Activated CD4-positive, alpha-beta T cell treated with anti-CD3 and anti-CD28 coated beads for 48 hours (primary cell): ENCODE measurements at regions not wholly inside any gene's neighbourhood (a gene's known extent, or its start where the extent isn't known, plus 50 kb on each side); places are given as distances from the start of the nearest gene placed in this dataset.
A peak's percentile ranks its signal among the peaks of the same experiment; 100 is the strongest.
"Not testable (repeated sequence)": the region's sequence is repeated elsewhere in the genome, so short reads cannot be mapped to it uniquely, and the experiment has no call there.

Experiments used
- DNase-seq: peaks from one replicate; pipeline ENCODE4 v3.0.0-alpha.2; 2020

DNA sequence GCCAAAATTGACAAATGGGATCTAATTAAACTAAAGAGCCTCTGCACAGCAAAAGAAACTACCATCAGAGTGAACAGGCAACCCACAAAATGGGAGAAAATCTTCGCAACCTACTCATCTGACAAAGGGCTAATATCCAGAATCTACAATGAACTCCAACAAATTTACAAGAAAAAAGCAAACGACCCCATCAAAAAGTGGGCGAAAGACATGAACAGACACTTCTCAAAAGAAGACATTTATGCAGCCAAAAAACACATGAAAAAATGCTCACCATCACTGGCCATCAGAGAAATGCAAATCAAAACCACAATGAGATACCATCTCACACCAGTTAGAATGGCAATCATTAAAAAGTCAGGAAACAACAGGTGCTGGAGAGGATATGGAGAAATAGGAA is 261.4 kb upstream of the HNRNPA3 start:
- not testable (repeated sequence) for DNase-seq

DNA sequence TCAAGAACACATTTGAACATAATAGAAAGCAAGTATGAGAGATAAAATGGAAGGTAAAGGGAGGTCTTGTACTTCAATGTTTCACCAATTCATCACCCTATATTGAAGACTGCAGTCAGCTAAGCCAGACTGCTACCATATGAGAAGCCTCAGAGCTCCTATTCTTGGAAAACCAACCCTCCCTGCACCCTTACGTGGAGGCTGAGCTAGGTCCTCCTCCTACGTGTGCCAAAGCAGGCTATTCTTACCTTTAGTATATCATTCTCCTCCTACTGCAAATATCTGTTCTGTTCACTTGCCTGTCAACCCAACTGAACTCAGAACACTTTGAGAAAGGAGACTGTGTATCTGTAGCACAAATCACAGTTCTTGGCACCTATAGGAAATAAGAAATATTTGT is 255.8 kb upstream of the HNRNPA3 start:
- no peak for DNase-seq

DNA sequence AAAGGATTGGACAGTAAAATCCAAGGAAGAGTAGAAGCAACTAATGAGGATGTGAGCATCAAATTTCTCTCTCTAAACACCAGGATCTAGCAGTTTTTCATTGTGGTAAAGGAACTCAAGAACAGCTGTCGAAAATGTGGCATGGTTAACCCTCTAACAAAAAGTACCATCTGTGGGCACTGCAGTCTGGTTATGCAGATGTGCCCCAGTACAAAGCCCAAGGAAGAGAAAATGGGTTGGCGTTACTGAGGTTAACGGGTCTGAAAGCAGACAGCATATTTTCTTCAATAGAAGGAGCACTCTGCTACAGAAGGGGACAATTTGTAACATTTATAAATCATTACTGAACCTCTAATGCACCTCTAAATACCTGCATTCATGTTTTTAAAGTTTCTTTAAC is 253.0 kb upstream of the HNRNPA3 start:
- DNase-seq, result no peak

DNA sequence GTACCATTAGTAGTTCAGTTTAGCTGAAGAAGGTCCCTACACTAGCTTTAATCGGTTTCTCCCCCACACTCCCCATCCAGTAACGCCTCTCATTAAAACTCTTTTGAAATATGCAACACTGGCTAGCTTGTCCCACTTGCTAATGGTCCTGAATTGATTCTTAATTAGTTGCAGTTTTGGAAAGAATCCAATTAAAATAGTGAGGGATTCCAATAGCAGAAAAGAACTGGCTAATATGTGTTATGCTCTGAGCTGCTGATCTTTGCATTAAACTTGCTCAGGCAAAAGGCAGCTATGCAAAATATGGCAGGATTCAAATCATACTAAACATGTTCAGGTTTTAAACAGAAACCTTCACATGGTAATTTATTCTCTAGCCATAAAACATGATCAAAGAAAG is 252.5 kb upstream of the HNRNPA3 start:
- DNase-seq, result no peak

DNA sequence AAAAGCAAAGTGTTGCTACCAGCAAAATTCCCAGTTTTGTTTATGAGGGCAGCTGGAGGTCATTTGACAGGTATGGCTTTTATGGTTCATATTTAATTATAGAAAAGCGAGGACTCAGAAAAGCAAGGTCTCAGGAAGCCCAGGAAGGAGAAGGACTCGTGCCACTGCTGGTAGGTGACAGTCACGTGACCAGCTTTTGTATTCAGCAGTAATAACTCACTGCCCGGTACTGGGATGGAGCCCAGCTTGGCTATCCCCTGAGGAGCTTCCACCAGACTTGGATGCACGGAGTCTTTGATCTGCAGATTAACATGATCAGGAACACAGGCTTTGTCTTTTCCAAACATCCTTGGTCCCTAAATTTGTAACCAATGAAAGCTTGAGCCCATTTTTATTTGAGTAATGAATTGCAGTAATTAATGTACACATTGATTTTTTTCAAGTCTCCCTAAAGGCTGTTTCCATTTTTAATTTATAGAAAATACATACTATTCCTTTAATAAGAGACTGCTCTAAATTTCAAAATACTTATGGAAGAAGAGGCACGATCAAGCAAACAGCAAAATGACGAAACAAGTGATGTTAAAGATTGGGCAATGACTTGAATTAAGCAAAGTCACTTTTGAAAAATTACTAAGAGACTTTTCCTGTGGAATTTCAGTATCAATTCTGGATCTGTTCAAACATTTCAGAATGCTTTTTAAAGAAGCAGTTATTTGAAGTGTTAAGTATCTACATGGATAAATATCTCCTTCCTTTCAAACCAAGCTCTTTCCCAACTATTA is 251.7 kb upstream of the HNRNPA3 start:
- no peak for DNase-seq

DNA sequence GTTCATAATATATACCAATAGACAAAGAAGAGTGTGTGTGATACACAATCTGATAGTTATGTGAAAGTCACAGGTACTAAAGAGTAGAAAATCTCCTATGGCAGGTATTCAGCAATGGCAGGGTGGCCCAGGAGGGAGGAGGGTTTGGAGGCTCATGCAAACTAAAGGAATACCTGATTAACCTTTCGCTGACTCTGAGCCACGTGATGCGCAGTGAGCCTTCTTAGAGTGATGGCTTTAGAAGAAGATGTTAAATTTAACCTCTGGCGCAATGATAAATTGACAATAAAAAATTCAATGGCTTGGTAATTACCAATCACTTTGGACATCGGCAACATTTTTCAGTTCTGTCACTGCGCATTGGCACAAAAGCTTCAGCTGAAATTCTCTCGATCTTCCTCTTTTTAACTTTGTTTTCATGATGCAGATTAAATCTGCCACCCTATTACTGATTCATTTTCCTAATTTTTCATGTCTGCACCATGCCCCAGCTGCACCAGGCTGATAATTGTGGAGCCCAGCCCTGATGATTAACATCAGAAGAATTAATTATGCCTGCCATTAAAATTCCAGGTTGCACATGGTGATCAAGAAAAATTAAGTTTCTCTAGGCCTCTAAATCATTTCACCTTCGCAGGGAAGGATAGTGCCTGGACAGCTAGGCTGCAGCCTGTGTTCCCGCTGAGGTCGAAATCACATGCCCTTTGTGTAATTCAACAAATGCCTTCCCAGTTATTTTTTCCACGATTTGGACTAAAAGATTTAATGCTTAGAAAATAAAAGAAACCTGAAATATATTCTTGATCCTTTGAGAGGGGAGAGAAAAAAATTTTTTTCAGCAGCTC is 250.6 kb upstream of the HNRNPA3 start:
- DNase-seq, result no peak

DNA sequence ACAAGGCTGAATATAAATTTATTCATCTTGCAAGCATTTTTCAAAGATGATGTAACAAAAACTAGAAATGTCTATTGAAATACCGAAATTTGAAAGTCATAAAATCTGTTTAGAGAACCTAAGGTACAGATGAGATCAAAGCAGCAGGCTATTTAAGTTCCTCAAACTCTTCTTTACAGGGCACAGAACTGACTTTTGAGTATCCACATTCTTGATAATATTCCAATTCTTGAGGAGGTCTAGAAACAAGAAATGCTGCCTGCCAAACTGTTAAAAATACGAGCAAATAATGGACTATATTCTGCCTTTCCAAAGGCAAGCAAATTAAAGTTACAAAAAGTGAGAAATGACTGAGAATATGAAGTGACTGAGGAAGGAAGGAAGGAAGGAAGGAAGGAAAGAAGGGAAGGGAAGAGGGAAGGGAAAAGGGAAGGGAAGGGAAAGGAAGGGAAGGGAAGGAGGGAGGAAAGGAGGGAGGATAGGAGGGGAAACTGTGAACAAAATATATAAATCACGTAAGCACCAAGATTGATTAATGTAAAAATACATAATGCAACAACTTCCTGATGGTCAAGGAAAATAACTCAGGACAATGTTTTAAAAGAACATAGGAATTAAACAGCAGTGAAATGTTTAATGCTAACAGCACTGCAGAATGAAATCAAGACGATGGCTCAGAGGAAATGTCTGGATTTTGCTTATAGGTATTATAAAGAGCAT is 248.9 kb upstream of the HNRNPA3 start:
- DNase-seq, result no peak

DNA sequence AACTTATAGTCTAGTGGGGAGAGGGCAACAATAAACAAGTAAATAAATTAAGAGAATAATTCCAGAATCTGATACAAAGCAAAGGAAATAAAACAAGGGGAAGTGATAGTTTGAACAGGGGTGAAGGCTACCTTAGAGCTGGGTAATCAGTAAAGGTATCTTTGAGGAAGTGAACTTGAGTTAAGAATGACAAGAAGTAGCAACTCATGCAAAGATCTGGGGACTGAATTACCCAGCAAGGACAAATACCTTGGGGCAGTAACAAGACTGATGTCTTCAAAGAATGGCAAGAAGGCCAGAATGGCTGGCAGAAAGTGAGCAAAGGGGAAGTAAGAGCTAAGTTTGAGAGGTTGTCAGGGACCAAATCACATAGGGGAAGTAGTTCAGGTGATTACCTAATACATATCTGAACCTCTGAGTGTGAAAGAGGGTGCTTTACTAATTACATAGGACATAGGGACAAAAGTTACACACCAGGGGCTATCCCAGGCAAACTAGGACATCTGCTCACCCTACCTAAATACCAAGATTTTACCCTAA is 244.6 kb upstream of the HNRNPA3 start:
- DNase-seq, result no peak

DNA sequence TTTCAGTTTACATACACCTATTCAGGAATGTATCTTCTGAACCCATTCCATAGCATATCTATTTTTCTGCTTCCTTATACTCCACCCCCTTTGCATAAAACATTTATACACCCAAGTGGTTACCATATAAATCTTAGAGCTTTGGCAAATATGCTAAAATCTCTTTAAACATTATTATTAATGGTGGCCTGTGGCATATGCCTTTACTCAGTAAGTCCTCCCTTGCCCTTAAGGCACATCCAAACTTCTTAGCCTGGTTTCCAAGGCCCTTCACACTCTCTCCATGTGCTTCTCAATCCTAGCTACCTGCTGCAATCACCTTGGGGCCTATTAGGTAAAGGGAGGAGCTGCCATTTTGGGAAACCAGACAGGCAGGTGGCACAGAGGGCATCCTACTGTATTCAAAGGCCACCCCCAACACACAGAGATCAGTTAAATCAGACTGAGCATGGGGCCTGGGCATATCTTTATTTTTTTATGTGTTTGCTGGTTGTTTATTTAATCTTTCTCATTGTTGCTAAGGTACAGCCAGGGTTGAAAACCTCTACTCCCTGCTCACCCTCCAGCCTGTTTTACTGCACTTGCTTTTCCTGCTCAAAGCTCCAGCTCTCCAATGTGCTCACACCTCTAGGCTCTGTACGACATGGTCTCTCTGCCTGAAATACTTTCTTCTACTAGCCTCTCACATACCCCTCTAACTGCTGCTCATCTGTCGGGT is 242.8 kb upstream of the HNRNPA3 start:
- no peak for DNase-seq

DNA sequence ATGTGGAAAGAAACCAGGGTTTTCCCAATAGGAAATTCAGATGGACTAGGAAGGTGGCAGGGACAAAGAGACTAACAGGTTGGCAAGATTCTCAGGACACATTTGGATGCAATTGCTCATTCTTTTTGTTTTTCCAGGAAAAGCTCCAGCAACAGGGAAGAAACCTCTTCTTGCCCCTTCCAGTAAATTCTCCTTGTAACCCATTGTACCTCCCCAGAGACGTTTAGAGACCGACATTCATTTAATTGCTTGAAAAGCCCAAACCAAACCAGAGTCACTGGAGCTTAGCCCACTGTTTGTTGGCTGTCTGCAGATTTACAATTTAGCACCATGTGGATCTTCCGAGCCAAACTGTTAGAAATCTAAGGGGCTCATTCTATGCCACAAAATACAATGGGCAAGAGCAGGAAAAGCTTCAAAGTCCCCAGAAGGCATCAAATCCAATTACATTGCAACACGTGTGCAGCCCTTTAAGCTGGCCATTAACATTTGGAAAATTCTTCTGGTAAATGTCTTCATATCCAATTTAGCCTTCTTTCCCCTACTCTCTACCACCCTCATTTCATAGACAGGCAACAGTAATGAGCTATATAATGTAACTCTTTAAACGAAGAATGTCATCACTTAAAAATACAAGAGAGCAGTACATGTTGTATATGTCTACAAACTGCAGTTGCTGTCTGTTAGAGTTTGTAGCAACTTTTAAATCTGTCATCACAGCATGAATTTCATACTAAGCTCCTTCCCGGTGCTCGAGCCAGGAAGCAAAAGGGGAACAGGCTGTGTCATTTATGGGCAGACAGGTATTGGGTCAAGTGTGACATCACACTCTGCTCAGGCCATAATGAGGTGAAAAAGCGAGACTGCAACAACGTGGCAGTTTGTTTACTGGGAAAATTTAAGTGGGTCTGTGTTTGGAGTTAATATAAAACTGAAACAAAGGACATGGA is 235.6 kb upstream of the HNRNPA3 start:
- no peak for DNase-seq

DNA sequence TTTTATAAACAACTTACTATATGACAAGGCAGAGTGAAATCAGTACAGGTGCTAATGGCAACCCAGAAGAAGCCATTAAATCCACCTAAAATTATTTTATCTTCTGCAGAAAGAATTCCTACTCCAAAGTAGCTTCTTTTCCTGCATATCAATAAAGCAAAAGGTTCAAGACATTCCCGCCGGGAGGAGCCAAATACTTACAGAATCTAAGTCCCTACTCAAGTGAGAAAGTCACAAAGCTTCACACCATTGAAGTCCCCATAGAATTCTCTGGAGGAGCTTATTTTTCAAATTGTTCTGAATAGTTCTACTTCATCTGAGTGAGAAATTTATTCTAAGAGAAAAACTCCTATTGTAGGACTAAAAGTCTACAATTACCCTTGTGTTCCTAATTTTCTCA is 233.7 kb upstream of the HNRNPA3 start:
- no peak for DNase-seq

DNA sequence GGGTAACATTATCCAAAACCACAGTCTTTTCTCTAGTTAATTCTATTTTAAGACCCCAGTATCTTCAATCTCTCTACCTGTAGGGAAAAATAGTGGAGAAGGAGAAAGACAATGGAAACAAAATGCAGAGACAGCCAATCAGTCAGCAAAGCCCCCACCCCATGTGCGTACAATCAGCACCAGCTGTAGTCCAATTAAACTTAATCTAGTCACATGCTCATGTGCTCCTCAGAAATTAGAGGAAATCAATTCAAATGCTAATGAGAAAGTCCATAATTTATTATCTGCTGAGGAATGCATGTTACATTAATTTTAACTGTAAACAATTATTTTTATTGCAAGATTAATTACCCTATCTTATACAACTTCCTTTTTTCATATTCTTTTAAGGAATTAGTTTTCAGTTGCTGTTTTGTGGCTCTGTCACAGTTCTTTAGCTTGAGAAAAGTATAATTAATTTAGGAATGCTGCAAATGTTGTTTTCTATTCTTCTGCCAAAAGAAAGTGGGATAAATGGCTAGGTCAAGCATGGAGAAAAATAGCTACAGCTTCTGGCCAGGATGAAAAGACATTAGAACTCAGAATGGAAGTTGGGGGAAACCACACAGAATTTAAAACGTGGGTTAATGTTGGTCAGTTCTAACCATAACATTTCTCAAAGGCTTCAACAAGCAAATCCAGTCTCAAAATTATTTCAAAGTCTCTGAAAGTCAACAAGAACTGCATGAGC is 232.4 kb upstream of the HNRNPA3 start:
- DNase-seq, result no peak

DNA sequence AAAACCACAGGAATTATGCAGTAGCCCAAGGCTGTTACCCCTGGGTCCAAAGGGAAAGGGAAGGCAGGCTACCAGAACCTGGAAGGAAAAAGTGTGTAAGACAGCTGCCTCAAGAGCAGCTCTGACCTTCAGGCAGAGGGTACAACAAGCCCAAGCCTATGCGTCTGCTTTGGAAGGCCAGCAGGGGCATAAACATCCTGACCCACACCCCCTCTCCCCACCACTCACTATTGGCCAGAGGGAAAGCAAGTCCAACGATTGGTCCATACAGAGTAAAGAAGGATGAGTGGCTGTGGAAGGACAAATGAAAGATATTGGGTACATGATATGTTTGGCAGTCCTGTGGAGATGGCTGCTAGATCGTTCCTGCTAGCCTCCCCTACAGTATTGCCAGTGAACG is 227.6 kb upstream of the HNRNPA3 start:
- no peak for DNase-seq

DNA sequence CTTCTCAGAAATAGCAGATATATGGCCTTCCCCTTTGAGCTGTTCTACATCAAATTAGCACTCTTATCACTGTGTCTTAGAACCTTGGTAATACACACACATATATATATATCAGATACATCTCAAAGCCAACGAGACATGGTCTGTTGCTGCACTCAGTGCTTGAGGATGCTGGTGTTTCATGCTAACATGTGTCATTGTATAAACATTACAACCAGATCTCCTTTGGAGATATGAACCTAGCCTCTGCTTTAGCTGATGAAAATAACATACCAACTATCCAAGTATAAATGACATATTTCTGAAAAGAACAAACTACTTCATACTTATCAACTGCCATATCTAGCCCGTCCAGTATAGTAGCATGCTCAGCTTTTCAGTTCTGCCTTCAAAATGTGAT is 226.7 kb upstream of the HNRNPA3 start:
- no peak for DNase-seq

DNA sequence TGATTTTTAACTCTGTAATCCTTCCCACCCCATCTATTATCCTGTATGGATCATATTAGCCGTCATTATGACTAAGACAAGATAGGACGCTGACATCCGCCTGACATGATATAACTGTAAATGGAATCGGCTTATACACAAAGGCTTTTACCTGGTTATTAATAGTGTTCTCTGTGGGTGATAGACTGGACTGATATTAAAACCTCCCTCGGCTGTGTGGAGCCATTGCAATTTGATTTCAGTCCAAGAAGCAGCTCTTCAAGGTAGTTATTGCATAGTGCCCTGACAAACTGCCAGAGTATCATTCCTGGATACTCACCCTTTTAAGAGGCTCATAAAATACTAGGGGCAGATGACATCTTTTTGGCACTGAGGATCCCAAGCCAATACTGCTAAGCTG is 226.1 kb upstream of the HNRNPA3 start:
- no peak for DNase-seq

DNA sequence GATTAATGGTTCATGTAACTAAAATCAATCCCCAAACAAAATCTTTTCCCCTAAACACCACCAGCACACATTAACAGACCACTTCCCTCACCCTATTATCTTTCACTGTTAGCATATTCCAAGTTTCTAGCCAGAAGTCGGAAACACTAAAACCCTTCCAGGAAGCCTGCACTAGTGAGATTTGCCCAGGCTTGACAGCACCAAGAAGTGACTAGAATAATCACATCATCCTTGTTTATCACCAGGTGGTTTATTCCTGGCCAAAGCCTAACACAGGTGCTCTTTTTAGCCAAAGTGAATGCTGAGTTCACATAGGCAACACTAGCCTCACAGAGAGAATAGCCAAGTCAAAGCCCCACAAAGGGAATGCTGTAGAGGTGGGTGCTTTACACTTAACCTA is 221.2 kb upstream of the HNRNPA3 start:
- no peak for DNase-seq

DNA sequence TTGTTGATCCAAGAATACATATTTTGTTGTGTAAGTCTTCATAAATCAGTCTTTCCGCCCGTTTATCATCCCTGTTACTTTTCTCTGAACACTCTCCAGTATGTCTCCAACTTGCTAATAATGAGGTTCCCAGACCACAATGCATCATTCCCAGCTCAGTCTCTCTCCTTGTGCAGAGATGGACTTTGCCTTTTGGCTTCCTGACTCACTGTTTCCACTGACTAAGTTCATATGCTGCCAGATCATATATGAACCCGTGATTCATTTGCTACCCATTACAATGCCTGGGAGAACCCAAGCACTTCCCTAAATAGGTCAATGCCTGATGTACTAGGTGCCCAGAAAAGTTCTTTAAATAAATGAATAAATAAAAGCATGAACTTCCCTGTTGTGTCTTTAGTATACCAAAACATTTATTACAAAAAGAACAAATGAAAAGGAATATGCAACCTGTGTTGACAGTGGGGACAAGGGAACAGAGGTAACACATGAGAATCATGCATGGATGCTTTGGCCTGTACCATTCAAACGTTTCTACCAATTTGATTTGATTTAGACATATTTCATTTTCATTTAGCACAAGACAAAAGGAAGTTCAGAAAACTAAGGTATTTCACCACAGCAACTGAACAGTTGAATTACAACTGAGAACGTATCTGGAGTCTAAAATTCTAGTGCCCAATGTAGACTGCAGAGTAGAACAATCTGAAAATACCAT is 215.4 kb upstream of the HNRNPA3 start:
- DNase-seq, result peak; percentile 35

DNA sequence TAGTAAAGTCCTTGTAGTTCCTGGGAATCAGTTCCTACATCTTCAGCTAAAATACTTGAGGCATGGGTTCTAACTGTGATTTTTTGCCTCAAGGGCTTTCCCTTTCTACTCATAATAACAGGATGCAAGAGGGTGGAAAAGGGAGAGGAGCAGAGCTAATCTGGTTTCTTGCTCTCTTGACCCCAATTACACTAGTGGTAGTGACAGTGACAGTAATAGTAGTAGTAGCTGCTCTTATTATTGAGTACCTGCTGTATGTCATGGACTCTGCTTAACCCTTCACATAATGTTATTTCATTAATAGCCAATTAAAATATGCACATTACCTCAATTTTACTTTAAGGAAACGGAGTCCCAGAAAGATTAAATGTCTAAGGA is 214.8 kb upstream of the HNRNPA3 start:
- no peak for DNase-seq

DNA sequence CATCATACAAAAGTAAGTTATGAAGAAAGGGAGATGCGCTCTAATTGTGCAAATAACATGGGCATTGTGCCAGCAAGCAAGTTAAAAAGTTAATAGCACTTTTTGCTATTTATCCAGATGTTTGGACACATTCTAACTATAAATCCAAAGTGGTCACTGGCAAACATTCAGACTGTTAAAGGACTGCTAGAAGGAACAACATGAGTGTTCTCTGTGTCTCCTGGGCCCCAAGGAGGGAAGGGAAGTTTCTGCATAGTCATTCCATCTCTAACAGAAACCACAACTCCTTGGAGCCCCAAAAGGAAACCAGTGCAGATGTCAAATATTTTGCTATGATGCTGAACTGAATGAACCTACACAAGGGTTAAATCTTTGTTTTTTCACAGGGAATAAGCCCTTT is 213.3 kb upstream of the HNRNPA3 start:
- DNase-seq, result peak; percentile 18

DNA sequence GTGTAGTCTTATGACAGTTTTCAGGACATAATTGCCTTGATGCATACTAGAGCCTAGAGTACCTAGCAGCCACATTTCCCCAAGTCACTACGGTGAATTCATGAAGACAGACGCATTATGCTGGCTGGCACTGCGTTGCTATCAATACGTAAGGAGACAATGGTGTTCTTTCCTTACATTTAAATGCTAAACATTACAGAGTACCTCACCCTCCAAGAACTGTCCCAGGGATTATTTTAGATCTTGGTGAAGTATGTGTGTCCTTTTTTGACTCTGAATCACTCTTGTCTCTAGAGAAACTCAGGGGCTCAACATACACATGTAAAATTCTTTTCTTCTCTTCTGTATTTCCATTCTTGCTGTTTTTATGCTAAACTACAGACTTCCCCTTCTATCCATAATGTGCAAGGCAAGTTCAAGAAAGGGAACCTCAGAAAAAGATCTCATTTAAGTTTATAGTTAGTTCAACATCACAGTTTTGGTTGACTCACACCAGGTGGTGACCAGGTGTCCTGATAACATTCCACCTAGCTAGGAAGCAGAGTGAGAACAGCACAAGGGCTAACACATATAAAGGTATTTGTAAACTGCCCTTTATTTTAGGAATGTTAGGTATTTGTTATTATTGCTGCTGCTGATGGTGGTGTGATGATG is 212.4 kb upstream of the HNRNPA3 start:
- no peak for DNase-seq
